GM12872 (cell line): ENCODE measurements at regions not wholly inside any gene's neighbourhood (a gene's known extent, or its start where the extent isn't known, plus 50 kb on each side); places are given as distances from the start of the nearest gene placed in this dataset.

Source experiments
- CTCF ChIP-seq: IDR thresholded peaks from 3 replicates; pipeline ENCODE4 v1.5.1; 2011; ENCODE audit warnings: low read depth, mild to moderate bottlenecking, low read length, moderate library complexity; ENCODE audit not compliant: insufficient read depth

GRCh38 chr2:8399731-8400130, 282.1 kb upstream of the ID2 start:
- no peak for TF ChIP-seq CTCF

- TF ChIP-seq CTCF = no peak
These were observed 281.7 kb upstream of the ID2 start for GRCh38 chr2:8400196-8400595.

- no peak for TF ChIP-seq CTCF
These were observed 279.6 kb upstream of the ID2 start for GRCh38 chr2:8402222-8402621.

GRCh38 chr2:8403876-8404275, 278.0 kb upstream of the ID2 start:
- TF ChIP-seq CTCF = no peak

- no peak for TF ChIP-seq CTCF
These were observed 276.5 kb upstream of the ID2 start for GRCh38 chr2:8405334-8405733.

GRCh38 chr2:8406271-8406670, 275.6 kb upstream of the ID2 start:
- no peak for TF ChIP-seq CTCF

- TF ChIP-seq CTCF = no peak
These were observed 274.5 kb upstream of the ID2 start for GRCh38 chr2:8407332-8407731.
